ENCODE measurements at regions not wholly inside any gene's neighbourhood (a gene's known extent, or its start where the extent isn't known, plus 50 kb on each side); places are given as distances from the start of the nearest gene placed in this dataset.

GRCh38 chr11:96925862-96926261 is 536.0 kb downstream of the JRKL start:
- Histone ChIP-seq H3K9me3 (no peaks in the 10 kb centered on the region), H3K27me3 (no peaks in the 10 kb centered on the region), H3K27ac (no peak overlapping the region), H3K36me3 (no peaks in the 10 kb centered on the region), H3K4me3 (no peak overlapping the region), H3K4me1 (no peaks in the 10 kb centered on the region)
- no peak for ATAC-seq
- DNase-seq, result no peak
- TF ChIP-seq POLR2A (IDR thresholded peaks at IDR 0.05), result no peak
- TF ChIP-seq CTCF (IDR thresholded peaks at IDR 0.05 in 4 of 5, conservative IDR thresholded peaks at IDR 0.05 in 1 of 5), result no peak
- intact Hi-C loops (cut with DNase I; ENCODE audit: low total_unique reads) (no loop called here), in situ Hi-C loops (cut with MboI; ENCODE audit: low sequenced_read_pairs in 4 of 4) (no loop called here)

- TF ChIP-seq CTCF (IDR thresholded peaks at IDR 0.05 in 4 of 5, conservative IDR thresholded peaks at IDR 0.05 in 1 of 5) (no peak), POLR2A (IDR thresholded peaks at IDR 0.05) (no peak)
Observed at GRCh38 chr11:96940227-96940626, 550.4 kb downstream of the JRKL start.

GRCh38 chr11:96942855-96943254 is 553.0 kb downstream of the JRKL start:
- H3K9me3 ChIP-seq, result no peaks in the 10 kb centered on the region
- H3K4me3 ChIP-seq, result no peak overlapping the region
- intact Hi-C loops (cut with DNase I; ENCODE audit: low total_unique reads) (no loop called here), in situ Hi-C loops (cut with MboI; ENCODE audit: low sequenced_read_pairs in 4 of 4) (no loop called here)
- H3K36me3 ChIP-seq, result no peaks in the 10 kb centered on the region
- no peak for ATAC-seq
- no peaks in the 10 kb centered on the region for H3K4me1 ChIP-seq
- no peak for DNase-seq
- H3K27me3 ChIP-seq, result no peaks in the 10 kb centered on the region
- no peak for TF ChIP-seq POLR2A (IDR thresholded peaks at IDR 0.05)
- TF ChIP-seq CTCF (IDR thresholded peaks at IDR 0.05 in 4 of 5, conservative IDR thresholded peaks at IDR 0.05 in 1 of 5), result no peak
- no peak overlapping the region for H3K27ac ChIP-seq

More at GRCh38 chr11:96940227-96940626, 550.4 kb downstream of the JRKL start:
- Histone ChIP-seq H3K36me3 (no peaks in the 10 kb centered on the region), H3K4me1 (no peaks in the 10 kb centered on the region), H3K27ac (no peak overlapping the region), H3K4me3 (no peak overlapping the region), H3K9me3 (no peaks in the 10 kb centered on the region), H3K27me3 (no peaks in the 10 kb centered on the region)
- intact Hi-C loops (cut with DNase I; ENCODE audit: low total_unique reads) (no loop called here), in situ Hi-C loops (cut with MboI; ENCODE audit: low sequenced_read_pairs in 4 of 4) (no loop called here)
- DNase-seq (no peak), ATAC-seq (no peak)

GRCh38 chr11:96943970-96944369 is 554.2 kb downstream of the JRKL start:
- intact Hi-C loops (cut with DNase I; ENCODE audit: low total_unique reads), result no loop called here
- in situ Hi-C loops (cut with MboI; ENCODE audit: low sequenced_read_pairs in 4 of 4), result no loop called here

More at GRCh38 chr11:96943970-96944369, 554.2 kb downstream of the JRKL start:
- DNase-seq (no peak), ATAC-seq (no peak)
- Histone ChIP-seq H3K27ac (no peak overlapping the region), H3K9me3 (no peaks in the 10 kb centered on the region), H3K4me1 (no peaks in the 10 kb centered on the region), H3K27me3 (no peaks in the 10 kb centered on the region), H3K4me3 (no peak overlapping the region), H3K36me3 (no peaks in the 10 kb centered on the region)
- TF ChIP-seq CTCF (IDR thresholded peaks at IDR 0.05 in 4 of 5, conservative IDR thresholded peaks at IDR 0.05 in 1 of 5) (no peak), POLR2A (IDR thresholded peaks at IDR 0.05) (no peak)

All from gastrocnemius medialis (tissue), 4 donors.